ENCODE measurements at regions not wholly inside any gene's neighbourhood (a gene's known extent, or its start where the extent isn't known, plus 50 kb on each side); places are given as distances from the start of the nearest gene placed in this dataset.

GRCh38 chr6:23199541-23199940 lies 630.2 kb downstream of the HDGFL1 start:
- intact Hi-C loops (cut with DNase I), result no loop called here
- H3K27me3 ChIP-seq, result no peaks in the 10 kb centered on the region
- no peaks in the 10 kb centered on the region for H3K9me3 ChIP-seq
- TF ChIP-seq POLR2AphosphoS5 (IDR thresholded peaks at IDR 0.05), result no peak
- no peak for DNase-seq (ENCODE audit: extremely low spot score)
- H3K36me3 ChIP-seq, result no peaks in the 10 kb centered on the region
- no peak overlapping the region for H3K4me3 ChIP-seq
- no peaks in the 10 kb centered on the region for H3K4me1 ChIP-seq
- WGBS, result 90% methylated on average over 4 of the region's 4 CpGs
- no peak overlapping the region for H3K27ac ChIP-seq (replicated peaks in 1 of 4)

- no peaks in the 10 kb centered on the region for H3K36me3 ChIP-seq
- WGBS, result 72% methylated on average over 3 of the region's 3 CpGs
- intact Hi-C loops (cut with DNase I), result no loop called here
Observed at GRCh38 chr6:23200946-23201345, 631.6 kb downstream of the HDGFL1 start.

GRCh38 chr6:23202207-23202606 lies 632.8 kb downstream of the HDGFL1 start:
- Histone ChIP-seq H3K9me3 (peaks cover 0 to 4% (median 0%) of the 10 kb centered on the region in 4 donors), H3K4me3 (no peak overlapping the region), H3K27me3 (no peaks in the 10 kb centered on the region), H3K4me1 (no peaks in the 10 kb centered on the region), H3K27ac (replicated peaks in 1 of 4) (no peak overlapping the region), H3K36me3 (no peaks in the 10 kb centered on the region)
- TF ChIP-seq EP300 (IDR thresholded peaks at IDR 0.05), result no peak
- TF ChIP-seq POLR2AphosphoS5 (IDR thresholded peaks at IDR 0.05), result no peak
- no peak for TF ChIP-seq CTCF (IDR thresholded peaks at IDR 0.05)
- intact Hi-C loops (cut with DNase I), result no loop called here
- 65% methylated on average over 5 of the region's 5 CpGs for whole genome bisulfite sequencing
- DNase-seq (ENCODE audit: extremely low spot score), result no peak

More at GRCh38 chr6:23200946-23201345, 631.6 kb downstream of the HDGFL1 start:
- Histone ChIP-seq H3K9me3 (no peaks in the 10 kb centered on the region), H3K27me3 (no peaks in the 10 kb centered on the region), H3K4me3 (no peak overlapping the region), H3K4me1 (no peaks in the 10 kb centered on the region), H3K27ac (replicated peaks in 1 of 4) (no peak overlapping the region)
- DNase-seq (ENCODE audit: extremely low spot score), result no peak
- TF ChIP-seq POLR2A (IDR thresholded peaks at IDR 0.05; ENCODE audit: low read depth) (no peak), EP300 (IDR thresholded peaks at IDR 0.05) (no peak), POLR2AphosphoS5 (IDR thresholded peaks at IDR 0.05) (no peak), CTCF (IDR thresholded peaks at IDR 0.05) (no peak)

- Histone ChIP-seq H3K9me3 (peaks cover 0 to 7% (median 0%) of the 10 kb centered on the region in 4 donors), H3K4me1 (no peaks in the 10 kb centered on the region), H3K4me3 (no peak overlapping the region), H3K36me3 (no peaks in the 10 kb centered on the region), H3K27me3 (no peaks in the 10 kb centered on the region), H3K27ac (replicated peaks in 1 of 4) (no peak overlapping the region)
- no peak for TF ChIP-seq POLR2A (IDR thresholded peaks at IDR 0.05; ENCODE audit: low read depth)
- TF ChIP-seq CTCF (IDR thresholded peaks at IDR 0.05), result no peak
- no peak for TF ChIP-seq EP300 (IDR thresholded peaks at IDR 0.05)
- no peak for TF ChIP-seq POLR2AphosphoS5 (IDR thresholded peaks at IDR 0.05)
- no peak for DNase-seq (ENCODE audit: extremely low spot score)
- intact Hi-C loops (cut with DNase I), result no loop called here
- WGBS, result 46% methylated on average over 2 of the region's 2 CpGs
Observed at GRCh38 chr6:23212398-23212797, 643.0 kb downstream of the HDGFL1 start.

- H3K36me3 ChIP-seq, result no peaks in the 10 kb centered on the region
- no peaks in the 10 kb centered on the region for H3K27me3 ChIP-seq
- 90% methylated on average over 1 of the region's 1 CpG for WGBS
- H3K27ac ChIP-seq (replicated peaks in 1 of 4), result no peak overlapping the region
- DNase-seq (ENCODE audit: extremely low spot score), result no peak
- TF ChIP-seq CTCF (IDR thresholded peaks at IDR 0.05) (no peak), EP300 (IDR thresholded peaks at IDR 0.05) (no peak), POLR2A (IDR thresholded peaks at IDR 0.05; ENCODE audit: low read depth) (no peak), POLR2AphosphoS5 (IDR thresholded peaks at IDR 0.05) (no peak)
- no peaks in the 10 kb centered on the region for H3K9me3 ChIP-seq
- H3K4me1 ChIP-seq, result no peaks in the 10 kb centered on the region
- intact Hi-C loops (cut with DNase I), result no loop called here
- H3K4me3 ChIP-seq, result no peak overlapping the region
Observed at GRCh38 chr6:23213193-23213592, 643.8 kb downstream of the HDGFL1 start.

Data from esophagus muscularis mucosa (tissue), 4 donors.